ENCODE measurements at regions not wholly inside any gene's neighbourhood (a gene's known extent, or its start where the extent isn't known, plus 50 kb on each side); places are given as distances from the start of the nearest gene placed in this dataset.

GRCh38 chr5:89005990-89006389, 123.0 kb upstream of the MEF2C start:
- TF ChIP-seq POLR2A (IDR thresholded peaks at IDR 0.05; ENCODE audit: low read depth, low read length), result no peak
- no peak for TF ChIP-seq PAX5 (IDR thresholded peaks at IDR 0.05; ENCODE audit: insufficient read depth, low read length, severe bottlenecking)
- no peak for TF ChIP-seq SPI1 (IDR thresholded peaks at IDR 0.05; ENCODE audit: low read depth, low read length)
- no peak for TF ChIP-seq POLR2AphosphoS5 (IDR thresholded peaks at IDR 0.05; ENCODE audit: low read depth, low read length)
- no peak for TF ChIP-seq POU2F2 (IDR thresholded peaks at IDR 0.05; ENCODE audit: low read depth, low read length)
